ENCODE measurements at regions not wholly inside any gene's neighbourhood (a gene's known extent, or its start where the extent isn't known, plus 50 kb on each side); places are given as distances from the start of the nearest gene placed in this dataset.

GRCh38 chr1:221806984-221807383, 65.1 kb upstream of the DUSP10 start:
- TF ChIP-seq CTCF (conservative IDR thresholded peaks at IDR 0.05) (no peak), EZH2 (IDR thresholded peaks at IDR 0.05; ENCODE audit: low read depth) (no peak)
- intact Hi-C loops (cut with micrococcal nuclease; ENCODE audit: unreplicated experiment), result no loop called here
- ChIA-PET CTCF (no interaction called here), POLR2A (ENCODE audit: unreplicated experiment) (no interaction called here)
- H3K4me1 ChIP-seq (replicated peaks; ENCODE audit: insufficient read depth), result peaks cover 46% of the 10 kb centered on the region
- no TSS peak for BruUV-seq (replicated peaks)
- H3K9me2 ChIP-seq (ENCODE audit: insufficient read depth), result no peaks in the 10 kb centered on the region
- no peak overlapping the region for H3K4me2 ChIP-seq
- H3K36me3 ChIP-seq (ENCODE audit: low read depth), result no peaks in the 10 kb centered on the region
- no peak for DNase-seq
- H3K27me3 ChIP-seq (ENCODE audit: insufficient read depth, low read depth), result no peaks in the 10 kb centered on the region
- peaks cover 27% of the 10 kb centered on the region for H3F3A ChIP-seq (ENCODE audit: insufficient read depth, low read depth)
- no peak overlapping the region for H3K27ac ChIP-seq
- peaks cover 7% of the 10 kb centered on the region; the same call in 1 of the 2 replicates for H3K9me3 ChIP-seq (ENCODE audit: insufficient read depth, low read depth)
- H2AFZ ChIP-seq, result no peak overlapping the region
- no peaks in the 10 kb centered on the region for H4K20me1 ChIP-seq (ENCODE audit: insufficient read depth)
- no peak overlapping the region for H3K4me3 ChIP-seq
- no peaks in the 10 kb centered on the region for H3K79me2 ChIP-seq (ENCODE audit: low read depth)

GRCh38 chr1:221806236-221806635, 64.3 kb upstream of the DUSP10 start:
- H3K4me1 ChIP-seq (replicated peaks; ENCODE audit: insufficient read depth), result peaks cover 45% of the 10 kb centered on the region
- peaks cover 30% of the 10 kb centered on the region for H3F3A ChIP-seq (ENCODE audit: insufficient read depth, low read depth)
- H3K4me2 ChIP-seq, result no peak overlapping the region
- H3K79me2 ChIP-seq (ENCODE audit: low read depth), result no peaks in the 10 kb centered on the region
- POLR2A ChIA-PET (ENCODE audit: unreplicated experiment), result no interaction called here
- no peaks in the 10 kb centered on the region for H3K9me2 ChIP-seq (ENCODE audit: insufficient read depth)
- TF ChIP-seq EZH2 (IDR thresholded peaks at IDR 0.05; ENCODE audit: low read depth), result no peak
- TF ChIP-seq CTCF (conservative IDR thresholded peaks at IDR 0.05), result no peak
- CTCF ChIA-PET, result no interaction called here
- H4K20me1 ChIP-seq (ENCODE audit: insufficient read depth), result no peaks in the 10 kb centered on the region
- no TSS peak for BruUV-seq (replicated peaks)
- intact Hi-C loops (cut with micrococcal nuclease; ENCODE audit: unreplicated experiment), result no loop called here
- DNase-seq, result no peak
- no peak overlapping the region for H3K27ac ChIP-seq
- H3K27me3 ChIP-seq (ENCODE audit: insufficient read depth, low read depth), result no peaks in the 10 kb centered on the region
- H3K4me3 ChIP-seq, result no peak overlapping the region
- no peak overlapping the region for H2AFZ ChIP-seq
- H3K9me3 ChIP-seq (ENCODE audit: insufficient read depth, low read depth), result peaks cover 7% of the 10 kb centered on the region; the same call in 1 of the 2 replicates
- H3K36me3 ChIP-seq (ENCODE audit: low read depth), result no peaks in the 10 kb centered on the region

- H3K27ac ChIP-seq, result no peak overlapping the region
- H2AFZ ChIP-seq, result no peak overlapping the region
- no peak for TF ChIP-seq CTCF (conservative IDR thresholded peaks at IDR 0.05)
- TF ChIP-seq EZH2 (IDR thresholded peaks at IDR 0.05; ENCODE audit: low read depth), result no peak
- H3F3A ChIP-seq (ENCODE audit: insufficient read depth, low read depth), result peaks cover 21% of the 10 kb centered on the region
- no peaks in the 10 kb centered on the region for H3K79me2 ChIP-seq (ENCODE audit: low read depth)
- no peaks in the 10 kb centered on the region for H3K36me3 ChIP-seq (ENCODE audit: low read depth)
- H4K20me1 ChIP-seq (ENCODE audit: insufficient read depth), result no peaks in the 10 kb centered on the region
- DNase-seq, result no peak
- H3K4me1 ChIP-seq (replicated peaks; ENCODE audit: insufficient read depth), result peaks cover 34% of the 10 kb centered on the region
- intact Hi-C loops (cut with micrococcal nuclease; ENCODE audit: unreplicated experiment), result no loop called here
- ChIA-PET CTCF (no interaction called here), POLR2A (ENCODE audit: unreplicated experiment) (no interaction called here)
- no peaks in the 10 kb centered on the region for H3K9me2 ChIP-seq (ENCODE audit: insufficient read depth)
- no TSS peak for BruUV-seq (replicated peaks)
- H3K27me3 ChIP-seq (ENCODE audit: insufficient read depth, low read depth), result no peaks in the 10 kb centered on the region
- peaks cover 11% of the 10 kb centered on the region; the same call in 1 of the 2 replicates for H3K9me3 ChIP-seq (ENCODE audit: insufficient read depth, low read depth)
- H3K4me2 ChIP-seq, result no peak overlapping the region
- H3K4me3 ChIP-seq, result no peak overlapping the region
Observed at GRCh38 chr1:221805121-221805520, 63.2 kb upstream of the DUSP10 start.

Data from PC-9 (cell line).